LNCAP (cell line): ENCODE measurements at regions not wholly inside any gene's neighbourhood (a gene's known extent, or its start where the extent isn't known, plus 50 kb on each side); places are given as distances from the start of the nearest gene placed in this dataset.

Source experiments
- CTCF ChIP-seq: fragments of 450-650 bp; IDR thresholded peaks from 2 replicates; pipeline ENCODE4 v1.5.1; 2017; ENCODE audit warnings: mild to moderate bottlenecking

DNA sequence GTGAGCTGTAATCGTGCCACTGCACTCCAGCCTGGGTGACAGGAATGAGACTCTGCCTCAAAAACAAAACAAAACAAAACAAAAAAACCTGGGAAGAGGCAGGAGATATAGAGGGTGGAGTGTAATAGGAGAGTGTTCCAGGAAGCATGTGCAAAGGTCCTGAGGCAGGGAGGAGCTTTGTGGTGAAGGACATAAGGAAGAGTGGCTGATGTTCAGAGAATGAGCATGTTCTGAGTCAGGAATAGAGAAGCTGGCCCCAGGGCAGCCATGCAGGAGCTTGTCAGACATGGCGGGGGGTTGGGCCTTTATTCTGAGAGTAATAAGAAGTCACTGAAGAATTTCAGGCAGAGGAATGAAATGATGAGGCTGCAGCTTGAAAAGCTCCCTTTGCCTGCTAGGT is 337.0 kb downstream of the CDH26 start:
- no peak for TF ChIP-seq CTCF

- no peak for TF ChIP-seq CTCF
Observed at GRCh38 chr20:60297649-60298048, 339.4 kb downstream of the CDH26 start.

DNA sequence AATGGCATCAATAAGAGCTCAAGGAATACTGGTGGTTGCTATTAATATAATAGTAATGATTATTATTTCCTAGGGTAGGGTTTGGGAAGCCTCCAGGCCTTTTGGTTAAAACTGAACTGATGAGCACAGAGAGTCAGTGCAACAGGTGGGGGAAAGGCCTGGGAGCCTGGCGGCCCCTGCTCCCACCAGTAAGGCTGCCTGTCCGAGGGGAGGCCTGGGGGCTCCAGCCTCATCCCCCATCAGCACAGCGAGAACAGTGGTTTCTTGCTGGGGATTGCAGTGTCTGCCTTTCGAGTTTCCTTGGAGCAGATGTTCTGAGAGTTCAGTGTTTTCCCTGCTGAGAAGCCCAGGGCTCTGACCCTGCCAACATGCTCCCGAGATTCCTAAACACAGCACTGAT is 340.4 kb downstream of the CDH26 start:
- TF ChIP-seq CTCF = no peak

DNA sequence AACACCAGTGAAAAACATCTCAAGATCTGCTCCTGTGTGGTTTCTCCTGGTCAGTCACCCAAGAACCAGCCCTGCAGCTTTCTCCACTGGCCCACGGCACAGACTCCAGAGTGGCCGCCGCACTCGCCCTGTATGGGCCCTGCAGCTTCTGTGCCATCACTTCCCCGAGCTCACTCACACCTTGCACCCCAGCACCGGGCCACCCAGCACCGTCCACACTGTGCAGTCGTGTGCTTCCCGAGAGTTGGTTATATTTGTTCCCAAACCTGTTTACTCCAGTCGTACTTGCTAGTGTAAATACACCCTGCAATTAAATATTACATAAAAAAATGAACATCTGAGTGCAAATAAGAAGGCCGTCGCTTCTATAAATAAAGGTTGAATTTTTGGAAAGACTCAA is 341.7 kb downstream of the CDH26 start:
- no peak for TF ChIP-seq CTCF

DNA sequence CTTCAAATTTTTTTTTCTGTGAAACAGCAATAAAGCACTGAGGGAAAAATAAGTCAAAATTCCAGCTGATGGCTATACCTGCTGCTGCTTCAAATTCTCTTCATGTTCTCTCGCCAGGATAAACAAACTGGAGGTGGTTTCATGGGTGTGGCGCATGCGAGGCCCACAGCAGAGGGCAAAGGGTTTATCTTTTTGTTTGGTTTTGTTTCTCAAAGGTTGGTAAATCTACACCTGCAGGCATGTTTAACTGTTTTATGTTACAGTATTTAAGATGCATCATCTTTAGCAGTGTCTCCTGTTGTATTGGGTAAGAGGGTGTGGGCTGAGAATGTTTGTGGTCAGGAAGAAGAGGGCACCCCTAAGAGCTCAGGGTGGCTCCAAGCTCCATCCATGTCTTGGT is 342.2 kb downstream of the CDH26 start:
- no peak for TF ChIP-seq CTCF

DNA sequence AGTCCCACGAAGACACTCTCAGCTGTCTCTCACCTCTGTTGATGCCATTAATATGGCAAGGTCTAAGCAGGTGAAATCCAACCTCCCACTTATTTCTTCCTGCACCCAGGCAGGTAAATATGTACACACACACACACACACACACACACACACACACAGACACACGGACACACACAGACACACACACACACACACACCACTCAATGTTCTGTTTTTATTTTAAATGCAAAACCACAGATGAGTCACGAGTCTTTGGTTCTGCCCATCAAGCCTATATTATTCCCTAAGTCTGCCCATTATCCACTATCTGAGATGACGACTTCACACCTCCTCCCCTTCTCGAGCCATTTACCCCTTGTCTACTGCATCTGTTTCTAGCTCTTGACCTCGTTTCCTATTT is 344.7 kb downstream of the CDH26 start:
- no peak for TF ChIP-seq CTCF

DNA sequence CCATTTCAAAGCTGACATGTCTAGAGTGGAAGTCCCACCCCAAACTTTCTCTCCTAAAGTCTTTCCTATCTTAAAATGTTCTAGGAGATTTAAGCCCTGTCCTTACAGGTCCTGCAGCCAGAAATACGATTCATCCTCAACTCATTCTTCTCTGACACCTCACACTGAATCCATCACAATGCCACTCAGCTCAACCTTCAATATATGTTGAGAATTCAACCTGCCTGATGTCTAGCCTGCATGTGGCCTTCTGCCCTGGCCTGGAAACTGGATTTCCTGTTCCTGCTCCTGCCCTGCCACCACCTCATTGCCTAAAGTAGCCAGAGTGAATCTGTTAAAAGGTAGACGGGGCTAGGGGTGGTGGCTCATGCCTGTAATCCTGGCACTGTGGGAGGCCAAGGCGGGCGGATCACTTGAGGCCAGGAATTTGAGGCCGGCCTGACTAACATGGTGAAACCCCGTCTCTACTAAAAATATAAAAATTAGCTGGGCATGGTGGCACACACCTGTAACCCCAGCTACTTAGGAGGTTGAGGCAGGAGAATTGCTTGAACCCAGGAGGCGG is 345.9 kb downstream of the CDH26 start:
- no peak for TF ChIP-seq CTCF

DNA sequence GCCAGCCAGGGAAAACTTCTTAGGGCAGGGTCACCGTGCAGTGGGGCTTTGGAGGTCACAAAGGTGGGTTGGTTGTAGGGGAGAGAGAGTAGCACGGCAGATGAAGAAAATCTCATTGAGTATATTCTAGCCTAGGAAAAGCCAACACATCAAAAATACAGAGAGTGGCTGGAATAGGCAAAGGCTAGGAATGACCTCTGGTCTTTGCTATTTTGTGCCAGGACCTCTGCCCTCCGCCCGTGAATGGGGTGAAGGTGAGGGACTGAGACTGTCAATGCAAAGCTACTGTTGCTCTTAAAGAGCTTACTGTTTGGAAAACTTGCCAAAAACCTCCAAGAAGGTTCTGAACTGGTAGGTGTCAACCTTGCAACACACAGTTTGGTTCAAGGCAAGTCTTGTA is 346.7 kb downstream of the CDH26 start:
- TF ChIP-seq CTCF = no peak
